PFSK-1 (cell line): ENCODE measurements at regions not wholly inside any gene's neighbourhood (a gene's known extent, or its start where the extent isn't known, plus 50 kb on each side); places are given as distances from the start of the nearest gene placed in this dataset.

Experiments used
- POLR2AphosphoS5 ChIP-seq: IDR thresholded peaks from 2 replicates; pipeline ENCODE4 v1.6.1; 2012; ENCODE audit warnings: low read depth, mild to moderate bottlenecking, control low read depth, low read length, moderate library complexity
- SIN3A ChIP-seq: IDR thresholded peaks from 2 replicates; pipeline ENCODE4 v1.6.1; 2012; ENCODE audit warnings: mild to moderate bottlenecking, low read length, moderate library complexity, borderline replicate concordance; ENCODE audit not compliant: insufficient read depth

- no peak for TF ChIP-seq POLR2AphosphoS5
- TF ChIP-seq SIN3A = no peak
Observed at GRCh38 chr5:57687596-57687995, 205.0 kb upstream of the ACTBL2 start.
